Stimulated activated CD8-positive, alpha-beta memory T cell treated with anti-CD3 and anti-CD28 coated beads, Interleukin-4, amount 100 ng/mL, for 4 hours (primary cell): ENCODE measurements at regions not wholly inside any gene's neighbourhood (a gene's known extent, or its start where the extent isn't known, plus 50 kb on each side); places are given as distances from the start of the nearest gene placed in this dataset.
"Not testable (repeated sequence)": the region's sequence is repeated elsewhere in the genome, so short reads cannot be mapped to it uniquely, and the experiment has no call there.

Experiments used
- DNase-seq, 2 donors: peaks; one replicate each; pipeline ENCODE4 v3.0.0-alpha.2; 2020; ENCODE audit warnings: low read depth in 2 of 2, low spot score in 1 of 2

DNA sequence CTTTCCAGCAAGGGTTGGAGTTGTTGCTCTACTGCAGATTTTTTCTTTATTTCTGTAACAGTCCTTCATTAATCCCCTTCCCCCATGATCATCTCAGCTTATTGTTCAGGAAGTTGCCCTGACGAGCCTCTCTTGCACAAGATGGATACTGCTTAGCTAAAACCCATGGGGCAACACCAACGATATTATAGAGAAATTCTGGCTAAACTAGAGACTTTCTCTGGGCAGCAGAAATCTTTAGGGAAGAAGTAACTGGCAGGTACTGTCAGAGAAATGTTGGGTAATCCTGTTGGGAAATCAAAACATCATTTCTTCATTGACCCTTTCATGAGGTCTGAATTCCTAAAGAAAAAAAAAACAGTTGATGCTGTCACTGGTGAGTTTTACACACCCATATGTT, 921.3 kb downstream of the NLGN4X start:
- no peak for DNase-seq

DNA sequence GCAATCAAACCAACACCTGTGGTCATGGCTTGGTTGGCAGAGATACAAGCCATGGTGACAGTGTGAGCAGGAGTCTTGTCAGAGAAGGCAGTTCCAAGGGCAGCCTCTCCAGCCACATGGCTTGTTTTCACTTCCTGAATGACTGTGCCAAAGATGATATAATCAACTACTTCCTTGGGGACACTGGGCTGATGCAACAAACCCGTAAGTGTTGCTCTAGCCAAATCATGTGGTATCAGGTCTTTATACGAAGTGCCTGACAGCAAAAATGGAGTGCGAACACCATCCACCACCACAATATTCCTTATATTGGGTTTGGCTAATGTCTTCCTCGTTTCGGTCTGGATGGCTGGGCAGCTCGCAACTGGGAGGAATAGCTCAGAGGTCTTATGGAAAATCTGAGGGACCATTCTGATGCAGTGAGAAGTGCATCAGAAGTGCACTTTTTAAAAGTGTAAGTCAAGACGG, 922.0 kb downstream of the NLGN4X start:
- DNase-seq = no peak

DNA sequence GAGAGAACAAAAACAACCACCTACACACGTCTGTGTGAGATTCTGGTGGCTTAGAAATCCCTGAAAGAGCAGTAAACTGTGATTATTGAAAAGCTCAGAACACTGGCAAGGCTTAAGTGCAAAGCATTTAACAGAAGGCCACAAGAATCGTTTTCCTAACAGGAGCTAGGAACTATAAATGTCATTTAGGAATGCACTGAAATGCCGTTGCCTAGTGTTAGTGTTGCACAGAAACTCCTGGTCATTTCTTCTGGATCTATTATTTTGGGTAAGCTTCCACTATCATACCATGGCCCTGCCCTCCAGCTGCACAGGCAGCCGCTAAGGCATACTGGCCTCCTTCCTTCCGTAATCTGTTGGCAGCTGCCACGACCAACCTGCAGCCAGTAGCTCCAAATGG, 923.2 kb downstream of the NLGN4X start:
- no peak for DNase-seq

DNA sequence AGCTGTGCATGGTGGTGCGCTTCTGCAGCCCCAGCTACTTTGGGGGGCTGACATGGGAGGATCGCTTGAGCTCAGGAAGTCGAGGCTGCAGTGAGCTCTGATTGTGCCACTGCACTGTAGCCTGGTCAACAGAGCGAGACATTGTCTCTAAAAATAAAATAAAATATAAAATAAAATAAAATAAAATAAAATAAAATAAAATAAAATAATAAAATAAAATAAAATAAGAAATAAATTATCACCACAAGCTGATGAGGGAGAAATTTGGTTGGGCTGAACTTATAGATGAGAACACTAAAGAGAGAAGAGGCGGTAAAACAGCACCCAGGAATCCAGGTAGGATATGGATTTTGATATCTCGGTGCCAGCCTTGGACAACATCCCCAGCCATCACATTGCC, 933.7 kb downstream of the NLGN4X start:
- no peak for DNase-seq

DNA sequence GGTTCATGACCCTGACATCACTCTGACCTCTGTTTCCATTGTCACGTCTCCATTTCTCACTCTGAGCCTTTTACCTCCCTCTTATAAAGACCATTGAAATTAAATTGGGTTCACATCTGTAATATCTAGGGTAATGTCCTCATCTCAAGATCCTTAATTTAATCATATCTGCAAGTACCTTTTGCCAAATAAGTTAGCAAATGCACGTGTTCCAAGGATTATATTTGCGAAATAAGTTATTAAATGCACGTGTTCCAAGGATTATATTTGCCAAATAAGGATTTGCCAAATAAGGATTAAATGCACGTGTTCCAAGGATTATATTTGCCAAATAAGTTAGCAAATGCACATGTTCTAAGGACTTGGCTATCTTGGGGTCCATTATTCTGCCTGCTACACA, 938.0 kb downstream of the NLGN4X start:
- no peak for DNase-seq

DNA sequence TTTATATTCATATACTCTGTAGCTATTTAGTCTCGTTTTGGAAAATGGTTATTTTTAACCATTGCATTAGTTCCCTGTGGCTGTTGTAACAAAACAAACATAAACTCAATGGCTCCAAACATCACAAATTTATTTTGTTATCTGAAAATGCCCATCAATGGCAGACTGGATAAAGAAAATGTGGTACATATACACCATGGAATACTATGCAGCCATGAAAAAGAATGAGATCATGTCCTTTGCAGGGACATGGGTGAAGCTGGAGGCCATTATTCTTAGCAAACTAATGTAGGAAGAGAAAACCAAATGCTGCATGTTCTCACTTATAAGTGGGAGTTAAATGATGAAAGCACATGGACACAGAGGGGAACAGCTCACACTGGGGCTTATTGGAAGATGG, 938.7 kb downstream of the NLGN4X start:
- not testable (repeated sequence) for DNase-seq

DNA sequence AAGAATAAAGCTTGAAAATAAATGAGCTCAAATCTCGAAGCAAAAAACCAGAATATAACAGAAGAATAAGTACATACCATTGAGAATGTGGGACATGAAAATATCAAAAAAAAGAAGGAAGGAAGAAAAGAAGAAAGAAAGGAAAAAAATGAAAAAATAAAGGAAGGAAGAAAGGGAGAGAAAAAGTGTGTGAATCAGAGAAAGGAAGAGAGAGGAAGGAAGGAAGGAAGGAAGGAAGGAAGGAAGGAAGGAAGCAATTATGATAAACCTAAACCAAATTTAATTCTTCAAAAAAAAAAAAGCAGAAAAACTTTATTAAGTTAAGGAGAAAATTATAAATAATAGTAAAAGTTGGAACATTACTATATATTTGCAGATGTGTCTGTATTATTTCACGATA, 949.8 kb downstream of the NLGN4X start:
- no peak for DNase-seq

DNA sequence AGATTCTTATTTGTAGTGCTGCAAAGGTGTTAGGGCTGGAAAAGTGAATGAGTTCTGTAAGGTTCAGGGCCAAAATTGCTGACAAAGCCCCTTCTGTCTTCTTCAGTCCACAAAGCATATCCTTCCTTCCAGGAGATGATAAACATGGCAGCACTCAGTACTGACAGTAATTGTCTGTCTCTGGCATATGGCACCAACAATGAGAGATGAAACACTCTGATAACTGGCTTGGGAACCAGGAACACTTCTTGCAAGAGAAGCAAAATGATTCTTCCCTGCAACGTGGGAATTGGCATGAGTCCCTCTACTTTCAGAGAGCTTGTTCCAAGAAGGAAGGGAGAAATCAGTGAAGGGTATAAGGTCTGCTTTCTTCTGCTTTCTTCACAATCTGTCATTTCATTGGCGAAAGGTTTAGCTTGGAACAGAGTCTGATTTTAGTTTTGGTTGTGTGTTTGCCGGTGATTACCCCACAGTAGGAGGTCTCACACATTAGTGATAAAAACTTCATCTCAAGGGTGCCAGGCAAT, 963.3 kb downstream of the NLGN4X start:
- DNase-seq = no peak

DNA sequence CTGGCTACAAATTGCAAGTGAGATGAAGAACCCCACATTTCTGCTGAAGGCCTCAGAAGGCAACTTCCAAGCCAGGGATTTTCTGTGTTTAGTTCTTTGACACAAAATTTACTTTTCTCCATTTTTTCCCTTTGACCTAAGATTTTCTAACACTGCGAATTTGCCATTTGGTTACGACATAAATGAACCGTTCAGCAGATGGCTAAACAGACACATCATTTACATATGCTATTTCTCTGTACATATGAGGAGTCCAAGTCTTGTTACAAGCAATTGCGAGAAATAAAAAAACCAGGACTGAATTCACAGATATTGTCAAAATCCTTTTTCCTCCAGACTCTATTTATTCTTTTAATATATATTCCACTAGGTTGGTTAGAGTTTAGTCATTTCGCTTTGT, 978.6 kb downstream of the NLGN4X start:
- DNase-seq = no peak

DNA sequence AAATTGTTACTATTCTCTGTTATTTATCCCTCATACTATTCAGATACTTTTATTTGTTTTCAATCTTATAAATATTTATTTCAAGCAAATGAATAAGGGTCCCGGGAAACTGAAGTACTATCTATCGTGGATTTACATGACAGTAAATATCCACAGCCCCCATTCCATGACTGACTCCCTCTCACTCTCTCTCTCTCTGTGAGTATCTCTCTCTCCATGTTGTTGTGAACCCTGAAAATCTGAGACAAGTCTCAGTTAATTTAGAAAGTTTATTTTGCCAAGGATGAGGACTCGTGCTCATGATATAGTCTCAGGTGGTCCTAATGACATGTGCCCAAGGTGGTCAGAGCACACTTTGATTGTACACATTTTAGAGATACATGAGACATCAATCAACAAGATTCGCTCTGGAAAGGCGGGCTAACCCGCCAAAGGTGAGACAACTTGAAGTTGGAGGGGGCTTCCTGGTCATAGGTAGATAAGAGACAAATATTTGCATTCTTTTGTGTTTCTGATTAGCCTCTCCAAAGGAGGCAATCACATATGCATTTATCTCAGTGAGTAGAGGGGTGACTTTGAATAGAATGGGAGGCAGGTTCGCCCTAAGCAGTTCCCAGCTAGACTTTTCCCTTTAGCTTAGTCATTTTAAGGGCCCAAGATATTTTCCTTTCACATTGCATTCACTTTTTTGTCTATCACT, 986.4 kb downstream of the NLGN4X start:
- no peak for DNase-seq

DNA sequence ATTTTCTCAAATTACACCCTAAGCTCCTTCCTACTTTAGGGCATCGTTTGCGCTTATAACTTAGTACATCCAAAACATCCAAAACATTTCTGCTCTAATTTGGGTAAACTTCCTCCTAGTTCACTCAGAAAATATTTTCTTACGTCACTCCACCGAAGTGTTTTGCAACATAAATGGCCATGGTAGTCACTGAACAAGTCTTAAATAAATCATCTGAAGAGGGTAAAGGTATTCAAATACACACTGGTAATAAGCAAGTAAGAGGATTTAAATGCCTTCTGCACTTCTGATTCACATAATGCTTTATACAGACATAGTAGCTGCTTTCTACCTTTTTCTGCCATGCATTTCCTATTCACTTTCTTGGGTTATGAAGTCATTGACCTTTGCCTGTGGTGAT, 991.9 kb downstream of the NLGN4X start:
- no peak for DNase-seq

DNA sequence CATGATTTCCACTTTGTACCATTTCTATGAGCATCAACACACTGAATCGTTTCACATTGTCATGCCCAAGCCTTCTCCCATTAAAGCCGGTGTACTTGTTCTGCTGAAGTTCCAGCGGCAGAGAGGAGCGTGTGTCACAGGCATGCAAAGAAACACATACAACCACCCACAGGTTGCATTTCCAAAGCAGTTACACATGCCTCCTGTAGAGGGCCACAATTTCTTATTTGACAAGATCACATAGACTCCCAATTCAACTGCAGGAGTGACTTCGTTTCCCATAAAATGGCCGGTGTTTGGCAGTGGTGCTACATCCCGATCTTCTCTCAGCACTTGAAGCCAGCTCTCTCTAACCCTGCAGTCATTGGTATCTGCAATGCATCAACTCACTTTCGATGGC, 992.6 kb downstream of the NLGN4X start:
- no peak for DNase-seq

DNA sequence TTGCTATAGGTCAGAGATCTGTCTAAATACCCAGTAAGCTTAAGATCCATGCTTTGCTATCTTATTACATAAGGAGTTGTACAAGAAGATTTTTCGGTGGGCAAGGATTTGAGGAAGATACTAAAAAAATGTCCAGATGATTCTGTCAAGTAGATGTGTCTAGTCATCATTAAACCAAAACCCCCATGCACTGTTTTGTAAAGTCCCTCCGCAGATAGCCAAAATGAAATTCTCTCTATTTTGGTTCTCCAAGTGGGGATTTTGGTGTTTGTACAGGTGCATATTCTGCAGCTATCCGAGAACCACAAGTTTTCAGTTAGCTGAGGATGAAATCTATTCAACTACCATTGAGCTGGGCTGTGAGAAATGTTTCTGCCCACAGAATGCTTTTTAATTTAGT, 994.8 kb downstream of the NLGN4X start:
- no peak for DNase-seq

DNA sequence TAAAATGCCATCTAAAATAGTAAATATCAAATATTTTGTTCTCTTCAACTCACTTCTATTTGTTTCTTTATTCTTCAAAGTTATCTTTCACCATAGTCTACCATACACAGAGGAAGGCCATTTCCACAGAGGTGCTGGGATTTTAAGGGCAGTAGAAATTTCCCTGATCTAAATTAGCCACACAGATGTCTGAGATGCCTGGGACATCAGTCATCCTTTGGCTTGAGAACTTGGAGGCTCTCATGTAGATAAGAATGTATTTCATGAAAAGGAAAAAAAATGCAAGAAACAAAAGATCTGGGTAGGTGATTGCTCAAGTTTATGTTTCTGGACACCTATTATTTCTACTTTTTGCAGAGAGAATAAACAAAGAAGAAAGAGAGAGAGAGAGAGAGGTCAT, 1008.2 kb downstream of the NLGN4X start:
- DNase-seq = no peak

DNA sequence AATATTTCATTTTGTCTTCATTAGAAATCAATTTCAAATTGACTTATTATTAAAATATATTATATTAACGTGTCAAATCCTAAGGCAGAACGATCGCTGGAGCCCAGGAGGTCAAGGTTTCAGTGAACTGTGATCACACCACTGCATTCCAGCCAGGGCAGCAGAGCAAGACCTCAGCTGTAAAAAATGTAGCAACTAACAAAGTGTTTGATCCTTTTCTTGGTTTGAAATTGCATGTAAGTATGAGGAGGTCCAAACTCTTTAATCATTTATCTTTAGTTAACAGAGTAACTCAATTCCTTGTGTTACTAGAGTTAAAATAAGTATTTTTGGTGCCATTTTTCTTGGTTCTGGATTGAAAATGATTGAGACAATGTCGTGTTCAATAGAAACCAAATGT, 1033.9 kb downstream of the NLGN4X start:
- DNase-seq = no peak

DNA sequence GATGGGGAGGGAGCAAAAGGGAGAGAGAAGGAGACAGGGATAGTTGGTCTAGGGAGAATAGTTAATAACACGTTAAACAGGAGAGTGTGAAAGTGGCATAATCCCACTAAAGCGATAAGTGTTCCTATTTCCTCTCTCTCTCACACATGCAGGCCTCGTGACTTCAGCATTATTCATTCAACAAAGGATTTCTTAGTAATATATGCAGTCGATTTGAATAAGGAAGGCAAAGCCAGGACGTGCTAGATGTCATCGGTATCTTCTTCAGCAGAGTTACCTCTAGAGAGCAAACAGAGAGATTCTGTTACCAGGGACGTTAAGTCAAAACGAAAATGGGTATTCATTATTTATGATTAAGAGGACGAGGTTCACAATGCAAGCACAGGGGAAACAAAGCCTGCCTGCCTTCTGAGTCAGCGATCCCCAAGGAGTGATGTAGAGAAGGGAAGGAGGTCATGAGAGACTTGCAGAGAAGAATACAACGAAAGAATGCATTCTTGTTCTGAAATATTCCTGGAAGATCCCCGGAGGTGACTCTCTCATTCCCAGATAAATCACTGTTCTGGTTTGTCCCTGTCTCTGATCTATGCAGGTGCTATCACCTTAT, 1048.4 kb downstream of the NLGN4X start:
- no peak for DNase-seq

DNA sequence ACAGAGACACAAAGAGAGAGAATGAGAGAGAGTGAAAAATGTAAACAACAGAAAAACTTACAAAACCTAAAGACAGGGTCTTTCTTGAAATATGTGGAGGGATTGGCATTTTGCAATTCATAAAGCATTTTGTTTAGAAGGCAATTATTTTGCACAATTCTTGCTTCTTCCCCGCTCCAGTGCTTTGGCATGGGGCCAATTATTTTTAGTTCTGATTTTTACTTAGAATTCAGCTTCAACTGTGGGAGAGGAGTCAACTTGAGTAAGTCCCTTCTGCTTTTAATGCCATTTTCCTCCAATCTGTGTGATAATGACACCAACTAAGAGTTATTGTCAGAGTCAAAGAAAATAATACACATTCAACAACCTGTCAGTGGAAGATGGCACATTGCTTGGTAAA, 1051.9 kb downstream of the NLGN4X start:
- no peak for DNase-seq

DNA sequence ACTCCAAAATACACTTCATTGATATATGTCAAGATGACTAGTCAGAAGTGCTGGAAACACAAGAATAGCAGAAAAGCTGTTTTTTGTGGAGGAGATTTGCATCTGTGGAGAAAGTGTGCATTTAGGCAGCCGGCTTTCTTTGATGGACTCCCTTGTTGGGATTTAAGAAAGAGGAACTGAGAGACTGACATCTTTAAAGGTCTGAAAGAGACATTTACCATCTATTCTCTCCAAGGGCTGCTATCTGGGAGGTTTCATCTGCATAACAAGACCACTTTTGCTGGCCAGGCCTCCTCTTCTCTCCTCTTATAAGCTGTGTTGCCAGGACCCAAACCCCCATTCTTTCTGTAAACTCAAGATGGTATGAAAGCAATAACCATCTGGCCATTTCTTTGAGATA, 1065.0 kb downstream of the NLGN4X start:
- DNase-seq = no peak

DNA sequence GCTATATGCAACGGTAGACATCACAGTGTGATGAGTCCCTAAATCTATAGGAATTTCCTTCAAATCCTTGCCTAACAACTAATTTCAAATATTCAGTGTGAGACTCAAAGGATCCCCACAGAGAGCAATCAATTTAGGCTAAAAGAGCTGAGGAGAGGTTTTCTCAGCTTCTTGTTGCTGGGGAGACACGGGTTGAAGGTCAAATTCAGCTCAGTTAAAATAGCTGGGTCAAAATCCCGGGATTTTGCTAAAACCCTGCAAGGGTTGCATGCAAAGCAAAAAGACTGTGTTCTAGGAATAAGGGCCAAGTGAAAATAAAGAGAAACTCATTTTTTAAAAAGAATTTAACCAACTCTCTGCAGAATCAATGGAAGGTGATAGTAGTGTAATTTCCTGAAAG, 1073.4 kb downstream of the NLGN4X start:
- no peak for DNase-seq

DNA sequence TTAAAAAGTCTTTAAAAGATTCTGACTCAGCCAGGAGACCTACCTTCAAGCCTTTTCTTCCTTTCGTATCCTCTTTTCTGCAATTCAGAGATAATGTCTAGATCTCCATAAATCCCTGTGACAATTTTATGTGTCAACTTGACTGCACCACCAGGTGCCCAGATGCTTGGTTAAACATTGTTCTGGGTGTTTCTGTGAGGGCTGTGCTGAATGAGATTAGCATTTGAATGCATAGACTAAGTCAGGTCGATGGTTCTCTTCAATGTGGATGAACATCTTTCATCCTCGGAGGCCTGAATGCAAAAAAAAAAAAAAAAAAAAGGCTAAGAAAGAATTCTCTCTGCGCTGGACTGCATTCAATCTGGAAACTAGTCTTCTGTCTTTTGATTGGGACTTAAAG, 1082.7 kb downstream of the NLGN4X start:
- DNase-seq = no peak

DNA sequence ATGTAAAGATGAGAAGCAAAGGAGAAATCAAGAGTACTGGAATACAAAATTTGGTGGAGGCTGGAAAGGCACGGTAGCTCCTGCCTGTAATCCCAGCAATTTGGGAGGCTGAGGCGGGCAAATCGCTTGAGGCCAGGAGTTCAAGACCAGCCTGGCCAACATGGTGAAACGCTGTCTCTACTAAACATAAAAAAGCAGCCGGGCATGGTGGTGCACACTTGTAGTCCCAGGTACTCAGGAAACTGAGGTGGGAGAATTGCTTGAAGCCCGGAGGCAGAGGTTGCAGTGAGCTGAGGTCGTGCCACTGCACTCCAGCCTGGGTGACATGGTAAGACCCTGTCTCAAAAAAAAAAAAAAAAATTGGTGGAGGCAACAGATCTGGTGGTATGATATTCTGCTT, 1086.0 kb downstream of the NLGN4X start:
- no peak for DNase-seq

DNA sequence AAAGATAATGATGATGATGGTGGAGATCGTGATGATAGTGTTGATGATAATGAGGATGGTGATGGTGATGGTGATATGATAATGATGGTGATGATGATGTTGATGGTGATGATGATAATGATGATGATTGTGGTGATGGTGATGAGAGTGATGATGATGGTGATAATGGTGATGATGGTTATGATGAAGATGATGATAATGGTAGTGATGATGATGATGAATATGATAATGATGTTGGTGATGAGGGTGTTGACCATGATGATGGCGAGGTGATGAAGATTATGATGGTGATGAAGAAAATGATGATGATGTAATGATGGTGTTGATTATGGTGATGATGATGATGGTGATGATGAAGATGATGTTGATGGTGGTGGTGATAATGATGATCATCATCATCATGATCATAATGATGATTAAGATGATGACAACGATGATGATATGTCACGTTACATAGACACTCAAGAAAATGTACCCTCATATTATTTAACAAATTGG, 1106.4 kb downstream of the NLGN4X start:
- DNase-seq = no peak

DNA sequence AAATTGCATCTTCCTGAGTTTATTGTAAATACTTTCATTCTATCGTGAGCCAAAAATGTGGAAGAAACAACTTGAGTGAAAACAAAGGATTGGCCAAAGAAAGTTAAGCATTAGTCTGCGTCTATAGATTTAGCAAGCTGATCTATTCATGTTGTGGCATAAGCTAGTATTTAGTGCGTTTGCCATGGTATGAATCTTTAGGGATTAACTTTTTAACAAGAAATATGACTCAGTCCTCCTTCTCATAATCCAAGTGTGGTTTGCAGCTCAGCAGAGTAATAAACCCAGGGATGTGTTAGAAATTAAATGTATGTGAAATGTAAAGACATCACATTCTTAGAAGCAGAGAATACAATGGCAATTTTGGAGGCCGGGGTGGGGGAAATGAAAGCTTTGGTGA, 1110.9 kb downstream of the NLGN4X start:
- DNase-seq = no peak
